H9 (cell line): ENCODE measurements at regions not wholly inside any gene's neighbourhood (a gene's known extent, or its start where the extent isn't known, plus 50 kb on each side); places are given as distances from the start of the nearest gene placed in this dataset.

ENCODE experiments used
- DNase-seq: peaks from one replicate; pipeline ENCODE4 v3.0.0-alpha.2; 2017
- H2AFZ ChIP-seq: one replicate; pipeline ENCODE4 v1.6.1; 2013; ENCODE audit warnings: mild to moderate bottlenecking, low read length, control low read depth, moderate library complexity
- H2AK5ac ChIP-seq: 2 replicates; pipeline ENCODE4 v1.6.1; 2013; ENCODE audit warnings: low read length, control low read depth, mixed read lengths; ENCODE audit not compliant: insufficient read length
- H2BK120ac ChIP-seq: one replicate; pipeline ENCODE4 v1.6.1; 2013; ENCODE audit warnings: low read depth, mild to moderate bottlenecking, low read length, control low read depth, inconsistent platforms; ENCODE audit not compliant: poor library complexity, severe bottlenecking
- H2BK12ac ChIP-seq: 2 replicates; pipeline ENCODE4 v1.6.1; 2013; ENCODE audit warnings: low read length, control low read depth, mixed read lengths, low read depth; ENCODE audit not compliant: insufficient read length
- H2BK15ac ChIP-seq: 2 replicates; pipeline ENCODE4 v1.6.1; 2013; ENCODE audit warnings: low read depth, low read length, control low read depth
- H2BK20ac ChIP-seq: one replicate; pipeline ENCODE4 v1.6.1; 2013; ENCODE audit warnings: low read depth, mild to moderate bottlenecking, low read length, control low read depth, inconsistent platforms; ENCODE audit not compliant: poor library complexity, severe bottlenecking
- H2BK5ac ChIP-seq: 2 replicates; pipeline ENCODE4 v1.6.1; 2013; ENCODE audit warnings: low read length, control low read depth, mixed read lengths; ENCODE audit not compliant: insufficient read length
- H3K14ac ChIP-seq: 2 replicates; pipeline ENCODE4 v1.6.1; 2013; ENCODE audit warnings: low read length, control low read depth; ENCODE audit not compliant: insufficient read depth
- H3K18ac ChIP-seq: 2 replicates; pipeline ENCODE4 v1.6.1; 2013; ENCODE audit warnings: low read depth, mild to moderate bottlenecking, mixed read lengths, low read length, control low read depth; ENCODE audit not compliant: insufficient read length
- H3K23ac ChIP-seq: 2 replicates; pipeline ENCODE4 v1.6.1; 2013; ENCODE audit warnings: low read length, control low read depth, mixed read lengths, low read depth; ENCODE audit not compliant: insufficient read length
- H3K23me2 ChIP-seq: 2 replicates; pipeline ENCODE4 v1.6.1; 2013; ENCODE audit warnings: low read depth, mild to moderate bottlenecking, mixed read lengths, low read length, control low read depth; ENCODE audit not compliant: insufficient read length, poor library complexity, severe bottlenecking
- H3K27ac ChIP-seq: 2 replicates; pipeline ENCODE4 v1.5.1; 2013; ENCODE audit warnings: low read length, control low read depth, mixed read lengths, low read depth; ENCODE audit not compliant: insufficient read length
- H3K27me3 ChIP-seq: 2 replicates; pipeline ENCODE4 v1.6.1; 2013; ENCODE audit warnings: low read length, control low read depth, inconsistent platforms; ENCODE audit not compliant: insufficient read depth
- H3K4ac ChIP-seq: 2 replicates; pipeline ENCODE4 v1.6.1; 2013; ENCODE audit warnings: low read depth, mild to moderate bottlenecking, control low read depth, inconsistent platforms, low read length, moderate library complexity
- H3K4me1 ChIP-seq: 2 replicates; pipeline ENCODE4 v1.6.1; 2013; ENCODE audit warnings: low read length, control low read depth, inconsistent platforms; ENCODE audit not compliant: insufficient read depth
- H3K4me2 ChIP-seq: 2 replicates; pipeline ENCODE4 v1.6.1; 2013; ENCODE audit warnings: low read length, control low read depth, mixed read lengths; ENCODE audit not compliant: insufficient read length, insufficient read depth
- H3K56ac ChIP-seq: 2 replicates; pipeline ENCODE4 v1.6.1; 2013; ENCODE audit warnings: low read depth, mild to moderate bottlenecking, mixed read lengths, low read length, control low read depth; ENCODE audit not compliant: insufficient read length
- H3K79me1 ChIP-seq: 2 replicates; pipeline ENCODE4 v1.6.1; 2013; ENCODE audit warnings: low read depth, mild to moderate bottlenecking, moderate library complexity, low read length, control low read depth, inconsistent platforms; ENCODE audit not compliant: insufficient read depth, poor library complexity, severe bottlenecking
- H3K79me2 ChIP-seq: 2 replicates; pipeline ENCODE4 v1.6.1; 2013; ENCODE audit warnings: low read length, control low read depth, inconsistent platforms; ENCODE audit not compliant: insufficient read depth
- H3K9ac ChIP-seq: 2 replicates; pipeline ENCODE4 v1.6.1; 2013; ENCODE audit warnings: low read length, control low read depth, mixed read lengths; ENCODE audit not compliant: insufficient read length; ENCODE audit errors: extremely low read depth
- H3K9me3 ChIP-seq: one replicate; pipeline ENCODE4 v1.6.1; 2013; ENCODE audit warnings: low read depth, low read length, inconsistent platforms; ENCODE audit not compliant: control insufficient read depth
- H3T11ph ChIP-seq: one replicate; pipeline ENCODE4 v1.6.1; 2013; ENCODE audit warnings: mild to moderate bottlenecking, low read length, control low read depth, inconsistent platforms
- H4K20me1 ChIP-seq: one replicate; pipeline ENCODE4 v1.6.1; 2013; ENCODE audit not compliant: control insufficient read depth, insufficient read length, insufficient read depth
- H4K5ac ChIP-seq: 2 replicates; pipeline ENCODE4 v1.6.1; 2013; ENCODE audit warnings: low read depth, mild to moderate bottlenecking, mixed read lengths, low read length, control low read depth; ENCODE audit not compliant: insufficient read length
- H4K8ac ChIP-seq: replicated peaks from 2 replicates; pipeline ENCODE4 v1.6.1; 2013; ENCODE audit warnings: low read length, control low read depth, mixed read lengths, low read depth; ENCODE audit not compliant: insufficient read length
- H4K91ac ChIP-seq: 2 replicates; pipeline ENCODE4 v1.6.1; 2013; ENCODE audit warnings: low read depth, mild to moderate bottlenecking, moderate library complexity, mixed read lengths, low read length, control low read depth; ENCODE audit not compliant: insufficient read length
- H3K27ac Mint-ChIP-seq, 3 experiments: 2 replicates in 2 of 3; 3 replicates in 1 of 3; pipeline ENCODE4 v1.8.0; 2020 to 2021; ENCODE audit warnings: mixed read lengths in 3 of 3, mild to moderate bottlenecking in 1 of 3, moderate library complexity in 1 of 3
- H3K27me3 Mint-ChIP-seq: 2 replicates; pipeline ENCODE4 v1.8.0; 2021; ENCODE audit warnings: low read depth, mild to moderate bottlenecking, moderate library complexity, mixed read lengths
- H3K36me3 Mint-ChIP-seq, 3 experiments: 2 replicates in 2 of 3; 3 replicates in 1 of 3; pipeline ENCODE4 v1.8.0; 2020 to 2021; ENCODE audit warnings: low read depth in 3 of 3, mixed read lengths in 3 of 3; ENCODE audit not compliant: insufficient read depth in 1 of 3
- H3K4me1 Mint-ChIP-seq, 2 experiments: 2 replicates each; pipeline ENCODE4 v1.8.0; 2020; ENCODE audit warnings: mixed read lengths in 2 of 2
- H3K4me3 Mint-ChIP-seq, 2 experiments: 2 replicates in 1 of 2; 3 replicates in 1 of 2; pipeline ENCODE4 v1.8.0; 2020 to 2021; ENCODE audit warnings: mild to moderate bottlenecking in 2 of 2, mixed read lengths in 2 of 2, moderate library complexity in 1 of 2
- H3K9me3 Mint-ChIP-seq, 2 experiments: 2 replicates in 1 of 2; 3 replicates in 1 of 2; pipeline ENCODE4 v1.8.0; 2020; ENCODE audit warnings: mild to moderate bottlenecking in 2 of 2, mixed read lengths in 2 of 2, moderate library complexity in 1 of 2
- CTCF ChIP-seq: fragments of 200-600 bp; sonication (generic); conservative IDR thresholded peaks from 3 replicates; pipeline ENCODE4 v1.8.0; 2021; ENCODE audit warnings: antibody characterized with exemption, mild to moderate bottlenecking
- WGBS: extraction: QIAGEN DNeasy Blood & Tissue Kit; methylation state at CpG from one replicate; pipeline ENCODE4 v1.1.7; 2013; ENCODE audit warnings: missing lambda C conversion rate, low lambda C conversion rate, mixed read lengths; ENCODE audit not compliant: insufficient read length; ENCODE audit errors: extremely low coverage; 5-methylcytosine and 5-hydroxymethylcytosine counted together

DNA sequence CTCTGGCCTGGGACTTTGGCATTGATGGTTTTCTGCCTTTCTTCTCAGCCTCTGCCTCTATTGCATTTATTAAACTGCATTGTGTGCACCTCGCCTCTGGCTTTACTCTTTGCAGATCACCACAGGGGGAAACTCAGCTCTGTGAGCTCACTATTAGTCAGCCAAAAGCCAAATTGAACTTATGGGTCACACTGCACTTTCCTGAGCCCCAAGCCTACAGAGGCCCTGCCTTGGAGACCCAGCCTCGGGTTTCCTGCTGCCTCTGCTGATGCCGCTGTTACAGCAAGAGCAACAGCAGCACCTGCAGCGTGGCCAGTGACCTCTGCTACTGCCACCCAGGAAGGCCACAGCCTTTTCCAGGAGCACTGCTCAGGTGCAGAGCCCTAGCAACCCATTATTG, 122.5 kb downstream of the DAD1 start:
- no peak for DNase-seq
- H3K4me1 Mint-ChIP-seq: peaks cover 4 to 8% of the 10 kb centered on the region in 2 experiments
- no peak overlapping the region for H3K4me3 Mint-ChIP-seq
- Histone ChIP-seq H3K4me2 (no peak overlapping the region), H4K91ac (no peak overlapping the region), H3K14ac (no peak overlapping the region), H2BK15ac (no peak overlapping the region), H3K27ac (no peak overlapping the region), H3K9me3 (no peaks in the 10 kb centered on the region), H3K9ac (no peak overlapping the region), H4K5ac (no peak overlapping the region), H2AFZ (no peak overlapping the region), H3K27me3 (no peaks in the 10 kb centered on the region), H3K79me2 (no peaks in the 10 kb centered on the region), H3K23me2 (no peaks in the 10 kb centered on the region), H2BK5ac (no peak overlapping the region), H2BK12ac (no peak overlapping the region), H2AK5ac (no peak overlapping the region), H2BK20ac (no peak overlapping the region), H3K79me1 (no peaks in the 10 kb centered on the region), H3K23ac (no peak overlapping the region), H3K4me1 (no peaks in the 10 kb centered on the region), H3T11ph (no peak overlapping the region), H2BK120ac (no peak overlapping the region), H3K4ac (no peak overlapping the region), H4K20me1 (no peaks in the 10 kb centered on the region), H3K18ac (no peak overlapping the region), H3K56ac (no peak overlapping the region), H4K8ac (no peak overlapping the region)
- no CpG with 5 or more reads among the region's 4 CpGs for WGBS
- no peaks in the 10 kb centered on the region for H3K36me3 Mint-ChIP-seq
- no peak overlapping the region for H3K27ac Mint-ChIP-seq
- no peaks in the 10 kb centered on the region for H3K9me3 Mint-ChIP-seq
- no peaks in the 10 kb centered on the region for H3K27me3 Mint-ChIP-seq
- no peak for TF ChIP-seq CTCF
